ENCODE measurements at regions not wholly inside any gene's neighbourhood (a gene's known extent, or its start where the extent isn't known, plus 50 kb on each side); places are given as distances from the start of the nearest gene placed in this dataset.

- DNase-seq (ENCODE audit: low read depth) = no peak
These were observed 424.6 kb upstream of the KLF4 start for GRCh38 chr9:107914151-107914550.

- DNase-seq (ENCODE audit: low read depth) = no peak
These were observed 418.1 kb upstream of the KLF4 start for GRCh38 chr9:107907715-107908114.

GRCh38 chr9:107907255-107907654, 417.7 kb upstream of the KLF4 start:
- DNase-seq (ENCODE audit: low read depth) = no peak

- no peak for DNase-seq (ENCODE audit: low read depth)
These were observed 416.5 kb upstream of the KLF4 start for GRCh38 chr9:107906074-107906473.

GRCh38 chr9:107905308-107906020, 415.9 kb upstream of the KLF4 start:
- DNase-seq (ENCODE audit: low read depth) = no peak

GRCh38 chr9:107899961-107900330, 410.4 kb upstream of the KLF4 start:
- DNase-seq (ENCODE audit: low read depth) = no peak

GRCh38 chr9:107898761-107899160, 409.2 kb upstream of the KLF4 start:
- no peak for DNase-seq (ENCODE audit: low read depth)

- DNase-seq (ENCODE audit: low read depth) = no peak
These were observed 407.0 kb upstream of the KLF4 start for GRCh38 chr9:107896544-107896943.

- DNase-seq (ENCODE audit: low read depth) = no peak
These were observed 406.0 kb upstream of the KLF4 start for GRCh38 chr9:107895501-107896001.

GRCh38 chr9:107894572-107895261, 405.1 kb upstream of the KLF4 start:
- DNase-seq (ENCODE audit: low read depth) = no peak

GRCh38 chr9:107890921-107891465, 401.4 kb upstream of the KLF4 start:
- DNase-seq (ENCODE audit: low read depth) = no peak

GRCh38 chr9:107888773-107889227, 399.2 kb upstream of the KLF4 start:
- no peak for DNase-seq (ENCODE audit: low read depth)

- no peak for DNase-seq (ENCODE audit: low read depth)
These were observed 397.3 kb upstream of the KLF4 start for GRCh38 chr9:107886826-107887225.

- DNase-seq (ENCODE audit: low read depth) = no peak
These were observed 394.0 kb upstream of the KLF4 start for GRCh38 chr9:107883496-107884124.

- no peak for DNase-seq (ENCODE audit: low read depth)
These were observed 392.2 kb upstream of the KLF4 start for GRCh38 chr9:107881626-107882300.

GRCh38 chr9:107878462-107878861, 388.9 kb upstream of the KLF4 start:
- no peak for DNase-seq (ENCODE audit: low read depth)

- DNase-seq (ENCODE audit: low read depth) = no peak
These were observed 386.0 kb upstream of the KLF4 start for GRCh38 chr9:107875571-107875980.

GRCh38 chr9:107874591-107875369, 385.2 kb upstream of the KLF4 start:
- DNase-seq (ENCODE audit: low read depth) = no peak

- no peak for DNase-seq (ENCODE audit: low read depth)
These were observed 384.6 kb upstream of the KLF4 start for GRCh38 chr9:107874137-107874536.

GRCh38 chr9:107872457-107873192, 383.1 kb upstream of the KLF4 start:
- DNase-seq (ENCODE audit: low read depth) = no peak
